GM23338 (cell line): ENCODE measurements at regions not wholly inside any gene's neighbourhood (a gene's known extent, or its start where the extent isn't known, plus 50 kb on each side); places are given as distances from the start of the nearest gene placed in this dataset.
"Not testable (repeated sequence)": the region's sequence is repeated elsewhere in the genome, so short reads cannot be mapped to it uniquely, and the experiment has no call there.

ENCODE experiments used
- ATAC-seq: fragments of 200-7000 bp; cut with Tn5 transposase; 3 replicates; pipeline ENCODE4 v1.9.1; 2020
- DNase-seq: peaks from one replicate; pipeline ENCODE4 v3.0.0-alpha.2; 2015; ENCODE audit warnings: low spot score
- H2AFZ ChIP-seq: fragments of 200-600 bp; sonication (generic); 2 replicates; pipeline ENCODE4 v1.8.0; 2016; ENCODE audit warnings: antibody characterized with exemption, mild to moderate bottlenecking, moderate library complexity
- H3F3A ChIP-seq: fragments of 200-600 bp; sonication (generic); replicated peaks from 2 replicates; pipeline ENCODE4 v1.8.0; 2017; ENCODE audit warnings: antibody characterized with exemption, mixed run types, low read depth
- H3K27ac ChIP-seq: fragments of 200-600 bp; sonication (generic); 2 replicates; pipeline ENCODE4 v1.6.1; 2016; ENCODE audit warnings: low read depth
- H3K27me3 ChIP-seq: fragments of 200-600 bp; sonication (generic); 2 replicates; pipeline ENCODE4 v1.8.0; 2016; ENCODE audit warnings: mild to moderate bottlenecking, mixed run types, moderate library complexity; ENCODE audit not compliant: insufficient read depth
- H3K36me3 ChIP-seq: fragments of 200-600 bp; sonication (generic); 2 replicates; pipeline ENCODE4 v1.8.0; 2016; ENCODE audit warnings: mild to moderate bottlenecking; ENCODE audit not compliant: insufficient read depth
- H3K4me1 ChIP-seq: fragments of 200-600 bp; sonication (generic); 2 replicates; pipeline ENCODE4 v1.8.0; 2016; ENCODE audit warnings: mild to moderate bottlenecking, moderate library complexity; ENCODE audit not compliant: insufficient read depth
- H3K4me2 ChIP-seq: fragments of 200-600 bp; sonication (generic); 2 replicates; pipeline ENCODE4 v1.7.1; 2017; ENCODE audit warnings: mixed run types
- H3K4me3 ChIP-seq: fragments of 200-600 bp; sonication (generic); 2 replicates; pipeline ENCODE4 v1.6.1; 2016; ENCODE audit warnings: mixed run types
- H3K79me2 ChIP-seq: fragments of 200-600 bp; sonication (generic); replicated peaks from 2 replicates; pipeline ENCODE4 v1.8.0; 2017; ENCODE audit warnings: mild to moderate bottlenecking; ENCODE audit not compliant: insufficient read depth
- H3K9me2 ChIP-seq: fragments of 200-600 bp; sonication (generic); 2 replicates; pipeline ENCODE4 v1.8.0; 2017; ENCODE audit not compliant: insufficient read depth
- H4K20me1 ChIP-seq: fragments of 200-600 bp; sonication (generic); replicated peaks from 2 replicates; pipeline ENCODE4 v1.8.0; 2017; ENCODE audit warnings: mild to moderate bottlenecking; ENCODE audit not compliant: insufficient read depth
- H3K27ac Mint-ChIP-seq: 2 replicates; pipeline ENCODE4 v1.8.0; 2020; ENCODE audit warnings: inconsistent platforms, mild to moderate bottlenecking, moderate library complexity, mixed read lengths
- H3K27me3 Mint-ChIP-seq: 3 replicates; pipeline ENCODE4 v1.8.0; 2022; ENCODE audit warnings: low read depth, mild to moderate bottlenecking, moderate library complexity, mixed read lengths, inconsistent platforms; ENCODE audit not compliant: insufficient read depth, poor library complexity
- H3K36me3 Mint-ChIP-seq: 3 replicates; pipeline ENCODE4 v1.8.0; 2021; ENCODE audit warnings: low read depth, mild to moderate bottlenecking, inconsistent platforms, moderate library complexity, mixed read lengths
- H3K4me1 Mint-ChIP-seq: 3 replicates; pipeline ENCODE4 v1.8.0; 2020; ENCODE audit warnings: mild to moderate bottlenecking, inconsistent platforms, mixed read lengths
- H3K4me3 Mint-ChIP-seq: 3 replicates; pipeline ENCODE4 v1.8.0; 2021; ENCODE audit warnings: moderate library complexity, mild to moderate bottlenecking, inconsistent platforms, mixed read lengths
- H3K9me3 Mint-ChIP-seq: 3 replicates; pipeline ENCODE4 v1.8.0; 2020; ENCODE audit warnings: moderate library complexity, mild to moderate bottlenecking, inconsistent platforms, mixed read lengths
- CREB1 ChIP-seq: fragments of 250-450 bp; sonication (Bioruptor Pico); IDR thresholded peaks from 2 replicates; pipeline ENCODE4 v1.5.0; 2020; ENCODE audit warnings: low read depth, mild to moderate bottlenecking, moderate library complexity
- CTCF ChIP-seq, 2 experiments: fragments of 200-600 bp in 1 of 2; sonication (generic) in 1 of 2; conservative IDR thresholded peaks; 2 replicates each; pipeline versions ENCODE4 v1.5.1 to v1.6.1; 2016 to 2017; ENCODE audit warnings: antibody characterized with exemption in 2 of 2, low read depth in 2 of 2, mild to moderate bottlenecking in 2 of 2, moderate library complexity in 1 of 2
- ETS1 ChIP-seq: IDR thresholded peaks from 2 replicates; pipeline ENCODE4 v1.6.1; 2016; ENCODE audit warnings: antibody characterized with exemption
- EZH2 ChIP-seq: fragments of 200-600 bp; sonication (generic); IDR thresholded peaks from one replicate; pipeline ENCODE4 v1.8.0; 2017; ENCODE audit warnings: antibody characterized with exemption, mild to moderate bottlenecking, low read depth; ENCODE audit not compliant: unreplicated experiment
- JUNB ChIP-seq: IDR thresholded peaks from one replicate; pipeline ENCODE4 v1.6.1; 2016; ENCODE audit warnings: antibody characterized with exemption; ENCODE audit not compliant: unreplicated experiment
- NANOG ChIP-seq: IDR thresholded peaks from 2 replicates; pipeline ENCODE4 v1.6.1; 2016; ENCODE audit warnings: antibody characterized with exemption, borderline replicate concordance
- POLR2AphosphoS5 ChIP-seq: IDR thresholded peaks from 2 replicates; pipeline ENCODE4 v1.6.1; 2016; ENCODE audit warnings: antibody characterized with exemption, low read depth
- REST ChIP-seq: IDR thresholded peaks from one replicate; pipeline ENCODE4 v1.6.1; 2018; ENCODE audit warnings: antibody characterized with exemption; ENCODE audit not compliant: unreplicated experiment
- ZNF331 ChIP-seq: fragments of 250-450 bp; sonication (Bioruptor Pico); IDR thresholded peaks from 2 replicates; pipeline ENCODE4 v1.5.0; 2020; ENCODE audit warnings: low read depth, mild to moderate bottlenecking, moderate library complexity

- peak; percentile 38 for DNase-seq
- H3K4me1 Mint-ChIP-seq = peaks cover 22% of the 10 kb centered on the region
- no peak; the same call in 2 of the 3 replicates for ATAC-seq
Measured at GRCh38 chr2:83967854-83968253, 491.2 kb downstream of the SUCLG1 start.

GRCh38 chr2:83966946-83967345, 492.1 kb downstream of the SUCLG1 start:
- H3K4me2 ChIP-seq, H3K4me3 ChIP-seq, H2AFZ ChIP-seq, H3K27ac ChIP-seq, H3K36me3 ChIP-seq, H3F3A ChIP-seq, H4K20me1 ChIP-seq, ATAC-seq, H3K9me2 ChIP-seq, H3K27me3 ChIP-seq, H3K4me3 Mint-ChIP-seq, H3K9me3 Mint-ChIP-seq, H3K79me2 ChIP-seq, H3K27me3 Mint-ChIP-seq, H3K27ac Mint-ChIP-seq, H3K36me3 Mint-ChIP-seq, DNase-seq: not testable (repeated sequence)
- H3K4me1 ChIP-seq = peaks cover 21% of the 10 kb centered on the region
- peaks cover 19% of the 10 kb centered on the region for H3K4me1 Mint-ChIP-seq

More at GRCh38 chr2:83967854-83968253, 491.2 kb downstream of the SUCLG1 start:
- Histone ChIP-seq H3K27ac (no peak overlapping the region), H3K27me3 (no peaks in the 10 kb centered on the region), H3K36me3 (no peaks in the 10 kb centered on the region), H3K79me2 (no peaks in the 10 kb centered on the region), H2AFZ (no peak overlapping the region), H3K4me3 (no peak overlapping the region), H3K4me2 (no peak overlapping the region), H3F3A (no peaks in the 10 kb centered on the region), H3K4me1 (peaks cover 29% of the 10 kb centered on the region), H3K9me2 (0 out of 2 replicates have a peak, but pooled peaks cover under 1% of the 10 kb centered on the region), H4K20me1 (no peaks in the 10 kb centered on the region)
- Mint-ChIP-seq H3K36me3 (no peaks in the 10 kb centered on the region), H3K27me3 (no peaks in the 10 kb centered on the region), H3K4me3 (no peak overlapping the region), H3K27ac (no peak overlapping the region), H3K9me3 (peaks cover 5% of the 10 kb centered on the region; the same call in 2 of the 3 replicates)
- no peak for TF ChIP-seq EZH2
- TF ChIP-seq CTCF (conservative IDR thresholded peaks at IDR 0.05; ENCODE audit: low read depth in 2 of 2) = peak; percentile 53 to 58

- no peaks in the 10 kb centered on the region for H3K36me3 ChIP-seq
- Mint-ChIP-seq H3K9me3 (no peaks in the 10 kb centered on the region), H3K36me3 (no peaks in the 10 kb centered on the region; the same call in 2 of the 3 replicates), H3K27me3 (no peaks in the 10 kb centered on the region), H3K27ac (no peak overlapping the region), H3K4me1 (no peaks in the 10 kb centered on the region), H3K4me3 (no peak overlapping the region)
- no peaks in the 10 kb centered on the region for H3K9me2 ChIP-seq
- no peak for DNase-seq
- H3K79me2 ChIP-seq = no peaks in the 10 kb centered on the region
- H2AFZ ChIP-seq = no peak overlapping the region
- H3K4me1 ChIP-seq = no peaks in the 10 kb centered on the region; the same call in 1 of the 2 replicates
- no peak overlapping the region for H3K27ac ChIP-seq
- H3K4me2 ChIP-seq = no peak overlapping the region
- no peaks in the 10 kb centered on the region for H3K27me3 ChIP-seq
- no peaks in the 10 kb centered on the region for H4K20me1 ChIP-seq
- no peak for ATAC-seq
- H3K4me3 ChIP-seq = no peak overlapping the region
- H3F3A ChIP-seq = no peaks in the 10 kb centered on the region
- TF ChIP-seq POLR2AphosphoS5 (no peak), NANOG (no peak), REST (no peak), ETS1 (no peak), EZH2 (no peak), ZNF331 (CRISPR knock-in tag) (no peak), JUNB (no peak), CTCF (conservative IDR thresholded peaks at IDR 0.05; ENCODE audit: low read depth in 2 of 2) (no peak), CREB1 (CRISPR knock-in tag) (no peak)
Measured at GRCh38 chr2:83961512-83961911, 497.6 kb downstream of the SUCLG1 start.
